Fibroblast of gingiva (primary cell): ENCODE measurements at regions not wholly inside any gene's neighbourhood (a gene's known extent, or its start where the extent isn't known, plus 50 kb on each side); places are given as distances from the start of the nearest gene placed in this dataset.

Source experiments
- DNase-seq: peaks from one replicate; pipeline ENCODE4 v3.0.0-alpha.2; 2011; ENCODE audit warnings: low read depth

DNA sequence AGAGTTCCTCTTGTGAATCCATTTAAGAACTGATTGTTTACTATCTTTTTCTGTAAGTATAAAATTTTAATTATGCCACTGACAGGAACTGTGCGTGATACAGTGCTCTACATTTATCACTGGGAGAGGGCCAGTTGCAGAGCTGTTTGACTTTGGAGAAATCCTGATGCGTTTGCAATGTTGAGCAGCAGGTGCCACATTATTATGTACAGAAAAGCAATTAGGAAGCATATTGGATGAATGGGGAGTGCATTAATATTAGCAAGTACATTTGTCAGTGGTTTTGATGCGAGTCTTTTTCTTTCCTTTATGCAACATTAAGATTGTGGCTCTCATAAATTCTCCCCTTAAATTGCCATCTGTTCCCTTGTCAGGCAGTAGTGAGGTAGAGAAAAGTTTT, 302.3 kb upstream of the FANCL start:
- no peak for DNase-seq

DNA sequence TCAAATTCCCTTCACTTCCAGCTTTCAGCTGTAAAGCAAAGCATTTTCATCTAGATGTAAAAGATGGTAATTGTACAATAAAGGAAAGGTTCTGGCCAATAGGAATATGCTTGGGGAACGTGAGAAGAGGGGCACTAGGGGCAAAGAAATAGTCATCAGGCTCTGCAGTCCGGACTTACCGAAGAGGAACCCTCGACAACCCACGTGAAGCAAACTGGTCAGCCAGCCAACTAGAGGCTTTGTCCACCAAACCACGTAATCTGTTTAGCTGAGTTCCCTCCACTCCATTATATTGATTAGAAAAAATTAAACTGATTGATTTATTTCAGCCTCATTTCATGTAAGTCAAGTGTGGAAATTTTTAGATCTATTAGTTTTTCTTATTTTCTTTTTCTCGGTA, 300.4 kb upstream of the FANCL start:
- no peak for DNase-seq

DNA sequence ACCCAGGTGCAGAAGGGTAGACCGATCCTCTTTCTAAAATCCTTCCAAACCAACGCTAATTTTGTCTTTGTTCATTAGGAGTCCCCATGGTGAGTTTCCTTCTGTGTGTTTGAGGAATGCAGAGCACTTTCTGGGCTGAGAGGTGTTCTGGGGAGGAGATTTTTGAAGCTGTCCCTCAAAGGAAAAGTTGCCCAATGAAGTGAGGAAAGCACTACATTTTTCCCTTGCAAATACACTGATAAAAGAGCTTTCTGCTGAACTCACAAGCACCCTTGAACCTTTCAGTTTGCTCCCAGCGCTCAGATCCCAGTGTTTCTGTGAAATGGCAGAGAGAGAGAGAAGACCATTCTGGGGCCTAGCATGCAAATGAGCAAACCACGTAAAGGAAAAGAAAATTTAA, 299.6 kb upstream of the FANCL start:
- no peak for DNase-seq

GRCh38 chr2:58539973-58540372, 298.8 kb upstream of the FANCL start:
- DNase-seq: no peak

GRCh38 chr2:58535990-58536389, 294.9 kb upstream of the FANCL start:
- DNase-seq: no peak

DNA sequence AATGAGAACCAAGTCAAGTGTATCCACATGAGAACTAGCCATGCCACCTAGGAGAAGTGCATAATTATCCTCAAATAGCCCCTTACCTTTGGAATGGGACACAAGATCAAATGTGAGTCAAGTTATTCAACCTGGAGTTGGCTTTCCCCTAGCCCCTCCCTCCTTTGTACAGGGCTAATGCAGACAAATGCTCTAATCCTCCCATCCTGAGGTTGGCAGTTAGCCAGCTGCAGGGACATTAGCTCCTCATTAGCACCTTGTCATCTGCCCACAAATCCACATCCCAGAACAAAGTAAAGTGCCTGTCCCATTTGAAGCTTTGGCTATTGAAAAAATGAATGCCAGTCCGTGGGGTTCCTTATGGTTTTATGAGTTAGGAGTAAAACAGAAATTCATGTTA, 294.1 kb upstream of the FANCL start:
- DNase-seq: no peak

- no peak for DNase-seq
Measured at GRCh38 chr2:58533376-58533775, 292.3 kb upstream of the FANCL start.

GRCh38 chr2:58532641-58533040, 291.5 kb upstream of the FANCL start:
- DNase-seq: no peak

DNA sequence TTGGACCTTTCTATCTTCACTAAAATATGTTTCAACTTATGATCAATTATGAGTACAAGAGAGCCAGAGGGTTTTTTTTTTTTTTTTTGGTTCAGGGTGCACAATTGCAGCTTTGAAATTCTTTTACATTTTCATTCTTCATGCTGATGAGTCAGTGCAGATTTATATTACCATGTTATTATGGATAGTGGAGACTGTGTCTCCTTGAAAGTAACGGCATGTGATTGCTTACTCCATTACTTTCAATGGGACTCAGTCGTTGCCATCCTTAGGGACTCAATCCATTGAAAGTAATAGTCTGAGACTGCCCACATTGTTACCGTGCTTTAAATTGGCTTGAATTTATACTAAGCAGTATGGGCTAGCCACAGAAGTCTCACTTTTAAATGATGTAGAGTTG, 286.5 kb upstream of the FANCL start:
- no peak for DNase-seq

DNA sequence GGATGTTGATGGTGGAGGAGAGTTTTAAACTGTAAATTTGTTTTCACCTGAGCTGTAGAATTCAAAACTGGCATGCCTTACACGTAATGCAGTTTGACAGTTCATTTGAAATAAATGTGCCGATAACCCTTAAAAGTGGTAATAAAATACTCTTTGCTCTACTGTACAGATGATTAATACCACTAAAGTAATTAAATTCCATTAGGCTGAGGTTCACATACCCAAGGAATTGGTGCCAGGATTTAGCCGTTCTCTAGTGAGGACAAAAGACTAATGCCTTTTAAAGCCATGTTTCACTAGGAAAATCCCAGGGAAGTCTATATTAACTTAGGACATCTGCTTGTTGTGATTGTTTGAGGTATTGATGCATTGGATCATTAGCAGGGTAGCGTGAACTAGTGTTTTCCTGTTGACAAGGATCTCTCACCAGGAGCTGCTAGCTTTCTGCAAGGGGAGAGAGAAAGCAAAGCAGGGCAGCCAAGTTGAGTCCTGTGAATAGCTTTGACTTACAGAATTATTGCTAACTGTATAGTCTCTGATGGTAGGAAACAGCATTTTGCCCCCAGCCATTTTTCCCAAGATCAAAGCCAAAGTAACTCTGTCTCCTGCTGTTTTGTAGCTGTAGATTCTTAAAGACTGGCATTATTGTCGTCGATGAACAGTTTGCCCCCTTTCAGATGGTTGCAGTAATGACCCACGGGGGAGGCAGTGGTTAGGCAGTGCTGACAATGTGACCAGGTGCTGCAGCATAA, 280.9 kb upstream of the FANCL start:
- no peak for DNase-seq

- no peak for DNase-seq
Measured at GRCh38 chr2:58520903-58521302, 279.8 kb upstream of the FANCL start.

DNA sequence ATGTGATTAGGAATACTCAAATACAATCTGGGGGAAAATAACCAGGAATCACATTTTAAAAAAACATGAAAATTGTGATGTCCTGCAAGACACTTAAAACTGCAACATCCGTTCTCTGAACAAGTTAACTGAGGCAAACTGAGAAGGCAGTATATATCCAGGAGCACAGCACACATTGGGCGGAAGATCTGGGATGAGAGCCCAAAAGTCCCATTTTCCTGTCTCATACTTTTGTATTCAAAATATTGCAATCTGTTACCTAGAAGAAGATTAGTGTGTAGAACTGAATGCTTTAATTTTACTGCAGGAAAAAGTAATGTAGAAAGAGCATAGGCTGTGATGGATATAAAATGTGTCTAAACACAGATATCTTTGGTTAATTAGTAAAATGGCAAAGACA, 276.8 kb upstream of the FANCL start:
- no peak for DNase-seq

- DNase-seq: no peak
Measured at GRCh38 chr2:58516695-58517094, 275.6 kb upstream of the FANCL start.

DNA sequence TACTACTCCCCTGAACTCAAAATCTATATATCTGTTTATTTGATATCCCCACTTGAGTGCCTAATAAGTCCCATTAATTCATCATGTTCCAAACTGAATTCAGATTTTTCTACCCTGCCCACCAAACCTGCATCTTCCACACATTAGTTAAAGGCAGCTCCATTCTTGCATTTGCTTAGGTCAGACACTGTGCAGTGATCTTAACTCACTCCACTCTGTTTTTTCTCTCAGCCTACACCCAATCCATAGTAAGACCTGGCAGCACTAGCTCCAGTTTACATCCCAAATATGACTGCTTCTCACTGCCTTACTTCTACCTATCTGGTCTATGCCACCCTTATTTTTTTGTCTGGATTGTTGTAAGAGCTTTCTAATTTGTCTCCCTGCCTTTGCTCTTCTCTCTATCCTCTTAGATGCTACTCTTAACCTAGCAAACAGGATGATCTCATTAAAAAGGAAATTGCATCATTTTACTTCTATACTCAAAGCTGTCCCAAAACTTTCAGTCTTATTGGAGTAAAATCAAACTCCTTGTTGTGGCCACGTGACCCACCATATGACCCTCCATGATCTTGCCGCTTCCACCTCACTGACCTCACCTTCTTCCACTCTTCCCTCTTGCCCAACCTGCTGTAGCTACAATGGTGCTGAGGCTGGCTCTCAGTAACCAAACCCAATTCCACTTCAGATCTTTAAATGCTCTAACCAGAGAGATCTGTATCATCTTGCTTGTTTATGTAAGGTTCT, 274.9 kb upstream of the FANCL start:
- no peak for DNase-seq

- DNase-seq: no peak
Measured at GRCh38 chr2:58514252-58514651, 273.1 kb upstream of the FANCL start.

DNA sequence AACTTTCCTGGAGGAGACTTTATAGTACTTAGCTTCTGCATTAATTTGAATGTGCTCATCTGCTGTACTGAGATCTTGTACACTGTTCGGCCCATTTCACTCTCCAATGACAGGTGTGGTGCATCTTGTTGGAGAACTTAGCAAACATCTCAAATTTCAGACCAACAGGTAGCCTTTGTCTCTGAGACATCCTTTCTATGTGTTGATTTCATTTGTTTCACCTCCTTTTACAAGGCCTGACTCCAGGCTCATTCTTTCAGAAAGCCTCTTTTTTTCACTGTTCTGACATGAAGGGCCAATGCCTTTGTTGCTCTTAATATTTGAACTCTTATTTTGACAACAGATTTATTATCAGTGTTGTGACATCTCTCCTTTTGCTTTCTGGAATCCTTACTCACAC, 271.8 kb upstream of the FANCL start:
- DNase-seq: no peak

DNA sequence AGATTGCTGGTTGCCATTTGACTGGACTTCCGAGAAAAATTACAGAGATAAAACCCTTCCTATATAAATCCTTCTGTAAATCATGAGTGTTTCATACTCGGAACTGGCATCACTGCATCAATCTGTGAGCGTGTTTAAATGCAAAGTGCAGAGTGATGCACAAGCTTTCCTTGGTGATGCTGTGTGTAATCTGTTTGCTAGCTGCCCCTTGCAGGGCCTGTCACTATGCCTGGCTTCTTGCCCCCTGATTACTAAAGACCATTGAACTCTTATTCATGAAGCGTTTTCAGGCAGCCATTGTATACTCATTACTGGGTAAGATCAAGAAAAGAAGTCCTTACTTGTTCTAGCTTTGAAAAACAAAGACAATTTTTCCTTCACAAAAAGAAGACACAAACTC, 266.9 kb upstream of the FANCL start:
- DNase-seq: no peak

DNA sequence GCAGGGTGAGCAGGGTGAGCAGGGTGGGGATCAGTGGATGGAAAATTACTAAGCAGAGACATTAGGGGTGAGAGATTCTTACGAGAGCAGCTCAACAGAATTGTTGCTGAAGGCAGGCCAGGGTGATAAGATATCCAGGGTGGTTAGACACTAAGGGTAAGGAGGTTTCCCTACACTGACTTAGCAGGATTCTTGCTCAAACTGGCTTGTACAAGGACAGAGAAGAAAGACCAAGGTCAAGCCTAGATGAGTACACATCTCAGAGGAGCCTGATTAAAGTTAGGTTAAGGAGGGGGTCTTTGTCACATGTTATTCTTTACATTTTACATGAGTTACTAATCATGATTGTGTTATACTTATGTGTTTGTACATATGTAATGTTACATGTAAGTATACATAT, 262.8 kb upstream of the FANCL start:
- no peak for DNase-seq

DNA sequence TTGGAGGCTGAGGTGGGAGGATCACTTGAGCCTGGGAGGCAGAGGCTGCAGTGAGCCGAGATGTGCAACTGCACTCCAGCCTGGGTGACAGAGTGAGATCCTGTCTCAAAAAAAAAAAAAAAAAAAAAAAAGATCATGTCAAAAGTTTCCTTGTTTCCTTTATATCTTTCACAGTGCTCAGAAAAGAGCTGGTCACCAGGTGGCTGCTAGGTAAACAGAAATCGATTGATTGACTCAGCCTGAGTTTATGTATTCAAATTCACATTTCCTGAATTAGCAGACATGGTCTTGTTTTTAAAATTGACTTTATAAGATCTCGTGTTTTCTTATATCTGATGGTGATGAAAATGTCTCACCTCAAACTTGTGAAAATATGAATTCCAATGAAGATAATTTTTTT, 261.8 kb upstream of the FANCL start:
- DNase-seq: no peak

DNA sequence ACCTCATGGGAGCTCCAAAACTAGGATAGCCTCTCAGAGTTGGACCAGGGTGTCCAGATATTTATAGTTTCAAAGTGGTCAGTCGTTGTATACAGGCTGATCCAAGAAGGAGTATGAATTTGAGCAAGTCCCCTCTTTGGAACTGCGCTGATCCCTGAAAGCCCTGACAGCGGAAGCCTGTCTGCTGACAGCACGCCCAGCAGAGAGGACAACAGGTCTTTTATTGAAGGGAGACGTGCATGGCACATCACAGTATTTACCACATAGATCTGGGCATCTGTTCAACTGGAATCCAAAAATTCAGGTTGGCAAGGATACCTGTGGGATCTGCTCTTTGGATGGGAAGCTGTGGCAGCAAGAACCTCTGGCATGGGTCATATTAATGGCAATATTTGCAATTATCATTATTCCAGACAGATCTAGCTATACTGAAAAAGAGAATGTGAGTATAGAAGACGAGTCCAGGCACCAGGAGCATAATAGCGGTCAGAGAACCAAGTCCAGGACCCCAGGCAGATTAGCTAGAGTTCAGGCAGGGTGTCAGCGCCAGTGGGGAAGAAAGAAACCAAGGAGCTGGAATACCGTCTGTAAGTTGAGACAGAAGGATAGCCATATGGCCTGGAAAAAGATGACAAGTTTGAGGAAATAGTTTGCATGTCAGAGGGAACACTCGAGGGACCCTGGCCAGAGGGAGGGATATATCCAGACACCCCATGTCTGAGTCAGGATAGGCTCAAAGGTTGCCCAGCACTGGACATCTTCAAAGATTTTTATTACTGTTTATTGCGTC, 260.4 kb upstream of the FANCL start:
- DNase-seq: no peak

DNA sequence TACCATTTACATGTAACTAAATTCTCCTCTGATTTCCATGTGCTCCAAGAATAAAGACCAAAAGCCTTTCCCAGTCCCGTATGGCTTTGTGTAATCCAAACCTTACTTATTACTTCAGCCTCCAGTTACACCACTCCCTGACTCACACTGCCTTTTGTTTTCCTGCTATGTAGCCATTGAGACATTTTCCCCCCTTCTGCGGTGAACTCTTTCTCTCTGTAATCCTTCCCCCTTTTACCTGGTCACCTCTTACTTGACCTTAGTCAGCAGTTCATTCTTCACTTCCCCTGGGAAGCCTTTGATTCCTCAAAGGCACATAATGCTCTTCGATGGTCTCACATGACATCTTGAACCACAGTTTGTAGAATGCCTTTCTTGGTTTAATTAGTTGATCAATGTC, 256.0 kb upstream of the FANCL start:
- no peak for DNase-seq

- DNase-seq: no peak
Measured at GRCh38 chr2:58495806-58496205, 254.7 kb upstream of the FANCL start.

DNA sequence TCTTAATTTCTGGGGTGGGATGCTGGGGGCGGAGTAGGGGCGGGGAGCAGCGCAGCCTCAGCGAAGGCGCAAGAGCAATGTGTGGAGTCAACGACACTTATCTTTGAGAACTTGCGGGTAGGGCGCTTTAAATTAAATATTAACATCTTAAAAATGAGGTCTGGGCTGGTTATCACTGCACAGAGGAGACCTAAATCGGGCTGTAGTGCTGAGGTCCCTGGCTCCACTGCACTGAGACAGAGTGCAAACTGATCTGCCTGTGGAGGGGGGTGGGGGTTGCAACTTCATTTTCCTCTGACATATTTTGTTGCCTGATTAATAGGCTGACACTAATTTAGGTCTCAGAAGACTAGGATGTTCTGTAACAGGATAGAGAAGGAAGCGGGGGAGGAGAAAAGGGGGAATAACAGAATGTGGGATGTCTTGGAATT, 253.0 kb upstream of the FANCL start:
- DNase-seq: no peak
